ENCODE measurements at regions not wholly inside any gene's neighbourhood (a gene's known extent, or its start where the extent isn't known, plus 50 kb on each side); places are given as distances from the start of the nearest gene placed in this dataset.

GRCh38 chr14:26088275-26088674, 509.6 kb downstream of the NOVA1 start:
- CTCF ChIA-PET, result no interaction called here
- DNase-seq (ENCODE audit: low read depth, low spot score), result no peak
- POLR2A ChIA-PET, result no interaction called here
- no peak overlapping the region for H3K4me3 ChIP-seq (ENCODE audit: low read depth, low read length)
- no peak for TF ChIP-seq CTCF (IDR thresholded peaks at IDR 0.05; ENCODE audit: insufficient read depth, low read length, missing control alignments)

GRCh38 chr14:26081043-26081442, 516.8 kb downstream of the NOVA1 start:
- TF ChIP-seq CTCF (IDR thresholded peaks at IDR 0.05; ENCODE audit: insufficient read depth, low read length, missing control alignments), result no peak
- CTCF ChIA-PET, result no interaction called here
- DNase-seq (ENCODE audit: low read depth, low spot score), result no peak
- POLR2A ChIA-PET, result no interaction called here
- H3K4me3 ChIP-seq (ENCODE audit: low read depth, low read length), result no peak overlapping the region

- ChIA-PET POLR2A (no interaction called here), CTCF (no interaction called here)
- DNase-seq (ENCODE audit: low read depth, low spot score), result no peak
- no peak for TF ChIP-seq CTCF (IDR thresholded peaks at IDR 0.05; ENCODE audit: insufficient read depth, low read length, missing control alignments)
- H3K4me3 ChIP-seq (ENCODE audit: low read depth, low read length), result no peak overlapping the region
These were observed 519.3 kb downstream of the NOVA1 start for GRCh38 chr14:26078561-26078960.

GRCh38 chr14:26074892-26075291, 522.9 kb downstream of the NOVA1 start:
- DNase-seq (ENCODE audit: low read depth, low spot score), result no peak
- no peak for TF ChIP-seq CTCF (IDR thresholded peaks at IDR 0.05; ENCODE audit: insufficient read depth, low read length, missing control alignments)
- POLR2A ChIA-PET, result no interaction called here
- no peak overlapping the region for H3K4me3 ChIP-seq (ENCODE audit: low read depth, low read length)
- CTCF ChIA-PET, result no interaction called here

- no peak for TF ChIP-seq CTCF (IDR thresholded peaks at IDR 0.05; ENCODE audit: insufficient read depth, low read length, missing control alignments)
- DNase-seq (ENCODE audit: low read depth, low spot score), result no peak
- CTCF ChIA-PET, result no interaction called here
- POLR2A ChIA-PET, result no interaction called here
- no peak overlapping the region for H3K4me3 ChIP-seq (ENCODE audit: low read depth, low read length)
These were observed 527.4 kb downstream of the NOVA1 start for GRCh38 chr14:26070443-26070842.

GRCh38 chr14:26067786-26068459, 529.9 kb downstream of the NOVA1 start:
- no peak for DNase-seq (ENCODE audit: low read depth, low spot score)
- CTCF ChIA-PET, result no interaction called here
- POLR2A ChIA-PET, result no interaction called here
- TF ChIP-seq CTCF (IDR thresholded peaks at IDR 0.05; ENCODE audit: insufficient read depth, low read length, missing control alignments), result no peak
- H3K4me3 ChIP-seq (ENCODE audit: low read depth, low read length), result no peak overlapping the region
